K562 (cell line): ENCODE measurements at regions not wholly inside any gene's neighbourhood (a gene's known extent, or its start where the extent isn't known, plus 50 kb on each side); places are given as distances from the start of the nearest gene placed in this dataset.

Experiments used
- CBFB ChIP-seq: sonication (generic); formaldehyde crosslinking; IDR thresholded peaks from 2 replicates; pipeline ENCODE4 v1.4.0; 2020; ENCODE audit warnings: mild to moderate bottlenecking, missing genetic modification reagents
- CBX8 ChIP-seq: fragments of 200-600 bp; sonication (generic); IDR thresholded peaks from 2 replicates; pipeline ENCODE4 v1.6.1; 2012; ENCODE audit warnings: borderline replicate concordance, mixed run types, low read depth, mild to moderate bottlenecking, moderate library complexity, mixed read lengths, low read length, control low read depth, inconsistent platforms; ENCODE audit not compliant: poor library complexity, severe bottlenecking; ENCODE audit errors: extremely low read depth
- DIDO1 ChIP-seq: fragments of 450-650 bp; IDR thresholded peaks from 2 replicates; pipeline ENCODE4 v1.6.1; 2016; ENCODE audit warnings: low read depth, missing biosample characterization, missing genetic modification characterization
- IRF1 ChIP-seq: sonication (generic); formaldehyde crosslinking; IDR thresholded peaks from 2 replicates; pipeline ENCODE4 v1.8.0; 2022; ENCODE audit warnings: missing genetic modification reagents, mild to moderate bottlenecking, borderline replicate concordance
- MCM7 ChIP-seq, 2 experiments: fragments of 450-650 bp; IDR thresholded peaks; 2 replicates each; pipeline ENCODE4 v1.6.1; 2016 to 2018
- TCF7L2 ChIP-seq: fragments of 150-350 bp; IDR thresholded peaks from 2 replicates; pipeline ENCODE4 v1.6.1; 2016; ENCODE audit warnings: low read depth, mild to moderate bottlenecking, low read length, moderate library complexity
- YY1 ChIP-seq, 3 experiments: IDR thresholded peaks; 2 replicates each; pipeline ENCODE4 v1.6.1; 2011; ENCODE audit warnings: low read length in 2 of 3, mild to moderate bottlenecking in 2 of 3, moderate library complexity in 2 of 3, borderline replicate concordance in 1 of 3, control low read depth in 1 of 3, low read depth in 1 of 3; ENCODE audit not compliant: insufficient read depth in 3 of 3, insufficient replicate concordance in 2 of 3, control insufficient read depth in 1 of 3, insufficient read length in 1 of 3; ENCODE audit errors: extremely low read depth in 1 of 3

- TF ChIP-seq YY1 (IDR thresholded peaks at IDR 0.05; ENCODE audit: borderline replicate concordance in 1 of 3, control insufficient read depth in 1 of 3, extremely low read depth in 1 of 3, insufficient read depth in 3 of 3, insufficient read length in 1 of 3, insufficient replicate concordance in 2 of 3, low read depth in 1 of 3, low read length in 2 of 3) (no peak), DIDO1 (tag) (no peak), CBX8 (no peak), TCF7L2 (no peak), CBFB (CRISPR knock-in tag) (no peak), MCM7 (IDR thresholded peaks at IDR 0.05) (no peak), IRF1 (CRISPR knock-in tag) (no peak)
Measured at GRCh38 chr13:30846311-30846710, 59.8 kb upstream of the MEDAG start.
